PFSK-1 (cell line): ENCODE measurements at regions not wholly inside any gene's neighbourhood (a gene's known extent, or its start where the extent isn't known, plus 50 kb on each side); places are given as distances from the start of the nearest gene placed in this dataset.

Source experiments
- FOXP2 ChIP-seq: optimal IDR thresholded peaks from 2 replicates; pipeline ENCODE3; 2011; ENCODE audit warnings: borderline replicate concordance, control low read depth, inconsistent platforms; ENCODE audit not compliant: insufficient read depth; ENCODE audit errors: extremely low read length, extremely low read depth
- POLR2AphosphoS5 ChIP-seq: IDR thresholded peaks from 2 replicates; pipeline ENCODE4 v1.6.1; 2012; ENCODE audit warnings: low read depth, mild to moderate bottlenecking, control low read depth, low read length, moderate library complexity
- REST ChIP-seq, 2 experiments: IDR thresholded peaks; 2 replicates each; pipeline versions ENCODE4 v1.6.1 to v1.8.0; 2011 to 2012; ENCODE audit warnings: low read depth in 2 of 2, low read length in 2 of 2, control low read depth in 1 of 2, inconsistent platforms in 1 of 2, mild to moderate bottlenecking in 1 of 2, moderate library complexity in 1 of 2; ENCODE audit not compliant: insufficient read depth in 1 of 2
- SIN3A ChIP-seq: IDR thresholded peaks from 2 replicates; pipeline ENCODE4 v1.6.1; 2012; ENCODE audit warnings: mild to moderate bottlenecking, low read length, moderate library complexity, borderline replicate concordance; ENCODE audit not compliant: insufficient read depth
- TAF1 ChIP-seq: IDR thresholded peaks from 2 replicates; pipeline ENCODE4 v1.6.1; 2012; ENCODE audit warnings: low read length, control low read depth, borderline replicate concordance; ENCODE audit not compliant: insufficient read depth

DNA sequence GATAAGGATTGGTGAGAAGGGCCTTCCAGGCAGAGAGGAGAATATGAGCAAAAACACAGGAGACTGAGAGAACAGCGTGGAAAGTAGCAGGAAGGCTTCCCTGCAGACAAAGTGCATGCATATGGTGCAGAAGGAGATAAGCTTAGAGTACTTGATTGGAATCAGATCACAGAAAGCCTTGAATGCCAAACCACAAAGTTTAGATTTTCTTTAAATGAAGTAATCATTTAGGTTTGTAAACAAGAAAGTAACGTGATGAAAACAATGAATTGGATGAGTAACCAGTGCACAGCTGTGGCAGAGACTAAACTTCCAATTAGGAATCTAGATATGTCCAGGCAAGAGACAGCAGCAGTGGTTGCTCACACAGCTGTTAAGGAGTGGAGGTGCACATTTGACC is 83.8 kb upstream of the C1QTNF7 start:
- TF ChIP-seq TAF1 (no peak), REST (IDR thresholded peaks at IDR 0.05; ENCODE audit: insufficient read depth in 1 of 2, low read depth in 2 of 2, low read length in 2 of 2) (0 out of 4 replicates have a peak, but pooled peaks of 1 of the 2 experiments have one; percentile 3), POLR2AphosphoS5 (no peak), FOXP2 (no peak), SIN3A (0 out of 2 replicates have a peak, but pooled peaks have one; percentile 19)
